WTC11 (cell line): ENCODE measurements at regions not wholly inside any gene's neighbourhood (a gene's known extent, or its start where the extent isn't known, plus 50 kb on each side); places are given as distances from the start of the nearest gene placed in this dataset.

Experiments
- ATAC-seq: fragments of 200-7000 bp; cut with Tn5 transposase; 2 replicates; pipeline ENCODE4 v1.10.0; 2021; ENCODE audit warnings: mild to moderate bottlenecking, moderate library complexity
- CTCF ChIA-PET: fragments of 300-600 bp; sonication (Branson Sonifier 250); formaldehyde crosslinking; loops from one replicate; lab custom pipeline; 2021; ENCODE audit warnings: antibody characterized with exemption; lab: Charles Lee
- POLR2A ChIA-PET: fragments of 350-600 bp; sonication (Branson Sonifier 250); formaldehyde crosslinking; loops from one replicate; lab custom pipeline; 2021; ENCODE audit warnings: antibody characterized with exemption; lab: Charles Lee
- DNase-seq: peaks from one replicate; pipeline ENCODE4 v3.0.0; 2021; ENCODE audit warnings: low spot score
- H3K27ac Mint-ChIP-seq: 2 replicates; pipeline ENCODE4 v1.8.0; 2021; ENCODE audit warnings: mixed read lengths
- H3K27me3 Mint-ChIP-seq: 2 replicates; pipeline ENCODE4 v1.8.0; 2021; ENCODE audit warnings: low read depth, mild to moderate bottlenecking, moderate library complexity, mixed read lengths
- H3K36me3 Mint-ChIP-seq: 2 replicates; pipeline ENCODE4 v1.8.0; 2021; ENCODE audit warnings: mixed read lengths
- H3K4me1 Mint-ChIP-seq: 2 replicates; pipeline ENCODE4 v1.8.0; 2022; ENCODE audit warnings: mixed read lengths
- H3K4me3 Mint-ChIP-seq: 2 replicates; pipeline ENCODE4 v1.8.0; 2021; ENCODE audit warnings: mild to moderate bottlenecking, moderate library complexity, mixed read lengths
- H3K9me3 Mint-ChIP-seq: 2 replicates; pipeline ENCODE4 v1.8.0; 2021; ENCODE audit warnings: mixed read lengths
- ATF1 ChIP-seq: sonication (generic); formaldehyde crosslinking; IDR thresholded peaks from 2 replicates; pipeline ENCODE4 v1.8.1; 2023; ENCODE audit warnings: mild to moderate bottlenecking, moderate library complexity, missing genetic modification reagents
- ELF4 ChIP-seq: sonication (generic); formaldehyde crosslinking; IDR thresholded peaks from 2 replicates; pipeline ENCODE4 v1.8.1; 2022; ENCODE audit warnings: low read depth, mild to moderate bottlenecking, moderate library complexity, missing genetic modification reagents
- ESRRA ChIP-seq: sonication (generic); formaldehyde crosslinking; IDR thresholded peaks from 2 replicates; pipeline ENCODE4 v1.8.1; 2022; ENCODE audit warnings: mild to moderate bottlenecking, missing genetic modification reagents, borderline replicate concordance
- FOXK1 ChIP-seq: sonication (generic); formaldehyde crosslinking; IDR thresholded peaks from 2 replicates; pipeline ENCODE4 v1.8.0; 2022; ENCODE audit warnings: mild to moderate bottlenecking, moderate library complexity, missing genetic modification reagents
- GABPB1 ChIP-seq: sonication (generic); formaldehyde crosslinking; IDR thresholded peaks from 2 replicates; pipeline ENCODE4 v1.8.1; 2023; ENCODE audit warnings: mild to moderate bottlenecking, missing genetic modification reagents
- GTF2I ChIP-seq: fragments of 250-450 bp; sonication (Bioruptor Pico); conservative IDR thresholded peaks from 2 replicates; pipeline ENCODE4 v1.4.0; 2021; ENCODE audit warnings: mild to moderate bottlenecking
- JAZF1 ChIP-seq: fragments of 250-450 bp; sonication (Bioruptor Pico); IDR thresholded peaks from 2 replicates; pipeline ENCODE4 v1.9.0; 2021; ENCODE audit warnings: moderate library complexity, mild to moderate bottlenecking, inconsistent platforms
- JUN ChIP-seq: sonication (generic); formaldehyde crosslinking; IDR thresholded peaks from 2 replicates; pipeline ENCODE4 v1.8.0; 2023; ENCODE audit warnings: mild to moderate bottlenecking, missing genetic modification reagents
- NR1H2 ChIP-seq: sonication (generic); formaldehyde crosslinking; IDR thresholded peaks from 2 replicates; pipeline ENCODE4 v1.9.0; 2021; ENCODE audit warnings: mild to moderate bottlenecking, moderate library complexity, missing genetic modification reagents
- NR3C1 ChIP-seq: sonication (generic); formaldehyde crosslinking; conservative IDR thresholded peaks from 2 replicates; pipeline ENCODE4 v1.8.1; 2023; ENCODE audit warnings: low read depth, mild to moderate bottlenecking, missing genetic modification reagents
- SOX15 ChIP-seq: fragments of 250-450 bp; sonication (Bioruptor Pico); IDR thresholded peaks from 2 replicates; pipeline ENCODE4 v1.9.0; 2021; ENCODE audit warnings: mild to moderate bottlenecking
- TEAD1 ChIP-seq: sonication (generic); formaldehyde crosslinking; IDR thresholded peaks from 2 replicates; pipeline ENCODE4 v1.8.0; 2022; ENCODE audit warnings: mild to moderate bottlenecking, missing genetic modification reagents
- TP53 ChIP-seq: sonication (generic); formaldehyde crosslinking; IDR thresholded peaks from 2 replicates; pipeline ENCODE4 v1.8.1; 2023; ENCODE audit warnings: mild to moderate bottlenecking, missing genetic modification reagents
- ZNF416 ChIP-seq: fragments of 250-450 bp; sonication (Bioruptor Pico); IDR thresholded peaks from 2 replicates; pipeline ENCODE4 v1.9.0; 2021; ENCODE audit warnings: mild to moderate bottlenecking, inconsistent platforms
- TF ChIP-seq, protein P1 (sequence below): sonication (generic); formaldehyde crosslinking; IDR thresholded peaks from 2 replicates; pipeline ENCODE4 v1.8.0; 2022; ENCODE audit warnings: mild to moderate bottlenecking, missing genetic modification reagents
- TF ChIP-seq, protein P2 (sequence below): sonication (generic); formaldehyde crosslinking; IDR thresholded peaks from 2 replicates; pipeline ENCODE4 v1.8.1; 2023; ENCODE audit warnings: mild to moderate bottlenecking, moderate library complexity, missing genetic modification reagents
- TF ChIP-seq, protein P3 (sequence below): sonication (generic); formaldehyde crosslinking; conservative IDR thresholded peaks from 2 replicates; pipeline ENCODE4 v1.8.1; 2022; ENCODE audit warnings: mild to moderate bottlenecking, missing genetic modification reagents
- TF ChIP-seq, protein P4 (sequence below): sonication (generic); formaldehyde crosslinking; IDR thresholded peaks from 2 replicates; pipeline ENCODE4 v1.8.0; 2022; ENCODE audit warnings: mild to moderate bottlenecking, missing genetic modification reagents
- TF ChIP-seq, protein P5 (sequence below): sonication (generic); formaldehyde crosslinking; IDR thresholded peaks from 2 replicates; pipeline ENCODE4 v1.8.0; 2023; ENCODE audit warnings: missing genetic modification reagents
- TF ChIP-seq, protein P6 (sequence below): sonication (generic); formaldehyde crosslinking; IDR thresholded peaks from 2 replicates; pipeline ENCODE4 v1.8.0; 2023; ENCODE audit warnings: mild to moderate bottlenecking, missing genetic modification reagents
- TF ChIP-seq, protein P7 (sequence below): sonication (generic); formaldehyde crosslinking; IDR thresholded peaks from 2 replicates; pipeline ENCODE4 v1.8.0; 2023; ENCODE audit warnings: missing genetic modification reagents, mild to moderate bottlenecking, borderline replicate concordance
- TF ChIP-seq, protein P8 (sequence below): sonication (generic); formaldehyde crosslinking; IDR thresholded peaks from 2 replicates; pipeline ENCODE4 v1.8.1; 2023; ENCODE audit warnings: mild to moderate bottlenecking, missing genetic modification reagents, moderate library complexity

DNA sequence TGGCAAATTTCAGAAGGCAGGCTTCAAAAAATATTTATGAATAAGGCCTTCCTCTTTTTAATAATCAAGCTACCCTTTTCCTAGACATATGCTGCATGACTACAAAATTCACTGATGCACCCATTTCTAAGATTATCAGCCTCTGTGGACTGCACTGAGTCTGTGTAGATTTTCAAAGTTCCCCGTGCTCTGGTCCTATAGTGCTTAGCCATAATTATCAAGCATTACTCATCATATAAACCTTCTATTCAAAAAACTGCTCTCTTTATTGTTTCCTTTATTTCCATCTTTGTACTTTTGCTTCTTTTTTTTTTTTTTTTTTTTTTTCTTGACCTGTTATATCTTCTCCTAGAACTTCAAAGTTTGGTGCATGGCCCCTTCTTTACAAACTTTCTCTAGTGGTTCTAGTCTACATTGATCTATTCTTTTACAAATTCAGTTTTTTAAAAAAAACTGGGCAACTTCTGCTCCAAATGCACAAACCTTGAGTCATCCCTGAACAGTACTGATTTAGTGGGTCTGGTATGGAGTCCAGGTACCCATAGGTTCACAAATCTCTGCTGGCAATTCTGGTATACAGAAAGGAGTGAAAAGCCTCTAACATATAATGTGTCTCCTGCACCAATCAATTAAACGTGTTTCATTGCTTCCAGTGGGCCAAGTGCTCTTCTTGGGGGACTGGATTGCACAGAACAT, 481.9 kb downstream of the NUP35 start:
- Mint-ChIP-seq H3K27me3 (no peaks in the 10 kb centered on the region), H3K36me3 (no peaks in the 10 kb centered on the region)
- POLR2A ChIA-PET: no interaction called here

DNA sequence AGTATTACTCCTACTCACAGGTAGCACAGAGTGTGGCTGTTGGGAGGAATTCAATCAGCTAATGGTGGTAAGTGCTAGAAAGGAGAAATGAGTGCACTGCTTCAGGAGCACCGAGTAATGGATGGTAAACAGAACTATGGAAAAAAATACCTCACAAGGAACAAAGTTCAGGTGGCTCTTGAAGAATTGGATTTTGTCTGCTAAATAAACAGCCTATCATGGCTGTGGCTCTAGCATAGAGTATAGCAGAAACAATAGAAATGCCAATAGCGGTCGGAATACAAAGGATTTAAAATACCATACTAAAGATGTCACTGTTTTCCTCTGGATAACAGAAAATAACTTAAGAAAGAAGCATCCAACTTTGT, 482.5 kb downstream of the NUP35 start:
- Mint-ChIP-seq H3K4me1 (peaks cover 43% of the 10 kb centered on the region), H3K4me3 (no peak overlapping the region), H3K27ac (no peak overlapping the region), H3K27me3 (no peaks in the 10 kb centered on the region), H3K9me3 (no peaks in the 10 kb centered on the region), H3K36me3 (no peaks in the 10 kb centered on the region)
- no peak for DNase-seq
- POLR2A ChIA-PET: no interaction called here
- CTCF ChIA-PET: no interaction called here
- ATAC-seq: no peak
- TF ChIP-seq, protein P1, sequence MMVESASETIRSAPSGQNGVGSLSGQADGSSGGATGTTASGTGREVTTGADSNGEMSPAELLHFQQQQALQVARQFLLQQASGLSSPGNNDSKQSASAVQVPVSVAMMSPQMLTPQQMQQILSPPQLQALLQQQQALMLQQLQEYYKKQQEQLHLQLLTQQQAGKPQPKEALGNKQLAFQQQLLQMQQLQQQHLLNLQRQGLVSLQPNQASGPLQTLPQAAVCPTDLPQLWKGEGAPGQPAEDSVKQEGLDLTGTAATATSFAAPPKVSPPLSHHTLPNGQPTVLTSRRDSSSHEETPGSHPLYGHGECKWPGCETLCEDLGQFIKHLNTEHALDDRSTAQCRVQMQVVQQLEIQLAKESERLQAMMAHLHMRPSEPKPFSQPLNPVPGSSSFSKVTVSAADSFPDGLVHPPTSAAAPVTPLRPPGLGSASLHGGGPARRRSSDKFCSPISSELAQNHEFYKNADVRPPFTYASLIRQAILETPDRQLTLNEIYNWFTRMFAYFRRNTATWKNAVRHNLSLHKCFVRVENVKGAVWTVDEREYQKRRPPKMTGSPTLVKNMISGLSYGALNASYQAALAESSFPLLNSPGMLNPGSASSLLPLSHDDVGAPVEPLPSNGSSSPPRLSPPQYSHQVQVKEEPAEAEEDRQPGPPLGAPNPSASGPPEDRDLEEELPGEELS (CRISPR knock-in tag): no peak
- TF ChIP-seq GTF2I (no peak), ZNF416 (CRISPR knock-in tag) (no peak), ELF4 (no peak)
- TF ChIP-seq, protein P2, sequence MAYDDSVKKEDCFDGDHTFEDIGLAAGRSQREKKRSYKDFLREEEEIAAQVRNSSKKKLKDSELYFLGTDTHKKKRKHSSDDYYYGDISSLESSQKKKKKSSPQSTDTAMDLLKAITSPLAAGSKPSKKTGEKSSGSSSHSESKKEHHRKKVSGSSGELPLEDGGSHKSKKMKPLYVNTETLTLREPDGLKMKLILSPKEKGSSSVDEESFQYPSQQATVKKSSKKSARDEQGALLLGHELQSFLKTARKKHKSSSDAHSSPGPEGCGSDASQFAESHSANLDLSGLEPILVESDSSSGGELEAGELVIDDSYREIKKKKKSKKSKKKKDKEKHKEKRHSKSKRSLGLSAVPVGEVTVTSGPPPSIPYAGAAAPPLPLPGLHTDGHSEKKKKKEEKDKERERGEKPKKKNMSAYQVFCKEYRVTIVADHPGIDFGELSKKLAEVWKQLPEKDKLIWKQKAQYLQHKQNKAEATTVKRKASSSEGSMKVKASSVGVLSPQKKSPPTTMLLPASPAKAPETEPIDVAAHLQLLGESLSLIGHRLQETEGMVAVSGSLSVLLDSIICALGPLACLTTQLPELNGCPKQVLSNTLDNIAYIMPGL (CRISPR knock-in tag): no peak

More for the DNA sequence above, 481.9 kb downstream of the NUP35 start:
- Mint-ChIP-seq H3K27ac (no peak overlapping the region), H3K4me1 (peaks cover 41% of the 10 kb centered on the region), H3K9me3 (no peaks in the 10 kb centered on the region), H3K4me3 (no peak overlapping the region)
- TF ChIP-seq GABPB1 (CRISPR knock-in tag) (no peak), TP53 (CRISPR knock-in tag) (no peak), FOXK1 (CRISPR knock-in tag) (no peak), ELF4 (no peak), JUN (CRISPR knock-in tag) (no peak), NR1H2 (CRISPR knock-in tag) (no peak), NR3C1 (CRISPR knock-in tag) (no peak), ESRRA (CRISPR knock-in tag) (no peak), ATF1 (CRISPR knock-in tag) (no peak), TEAD1 (CRISPR knock-in tag) (no peak), JAZF1 (CRISPR knock-in tag) (no peak), SOX15 (CRISPR knock-in tag) (no peak)
- TF ChIP-seq, protein P3, sequence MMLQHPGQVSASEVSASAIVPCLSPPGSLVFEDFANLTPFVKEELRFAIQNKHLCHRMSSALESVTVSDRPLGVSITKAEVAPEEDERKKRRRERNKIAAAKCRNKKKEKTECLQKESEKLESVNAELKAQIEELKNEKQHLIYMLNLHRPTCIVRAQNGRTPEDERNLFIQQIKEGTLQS (CRISPR knock-in tag): no peak
- TF ChIP-seq, protein P4, sequence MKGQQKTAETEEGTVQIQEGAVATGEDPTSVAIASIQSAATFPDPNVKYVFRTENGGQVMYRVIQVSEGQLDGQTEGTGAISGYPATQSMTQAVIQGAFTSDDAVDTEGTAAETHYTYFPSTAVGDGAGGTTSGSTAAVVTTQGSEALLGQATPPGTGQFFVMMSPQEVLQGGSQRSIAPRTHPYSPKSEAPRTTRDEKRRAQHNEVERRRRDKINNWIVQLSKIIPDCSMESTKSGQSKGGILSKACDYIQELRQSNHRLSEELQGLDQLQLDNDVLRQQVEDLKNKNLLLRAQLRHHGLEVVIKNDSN (CRISPR knock-in tag): no peak
- TF ChIP-seq, protein P5, sequence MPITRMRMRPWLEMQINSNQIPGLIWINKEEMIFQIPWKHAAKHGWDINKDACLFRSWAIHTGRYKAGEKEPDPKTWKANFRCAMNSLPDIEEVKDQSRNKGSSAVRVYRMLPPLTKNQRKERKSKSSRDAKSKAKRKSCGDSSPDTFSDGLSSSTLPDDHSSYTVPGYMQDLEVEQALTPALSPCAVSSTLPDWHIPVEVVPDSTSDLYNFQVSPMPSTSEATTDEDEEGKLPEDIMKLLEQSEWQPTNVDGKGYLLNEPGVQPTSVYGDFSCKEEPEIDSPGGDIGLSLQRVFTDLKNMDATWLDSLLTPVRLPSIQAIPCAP (CRISPR knock-in tag): no peak
- TF ChIP-seq, protein P6, sequence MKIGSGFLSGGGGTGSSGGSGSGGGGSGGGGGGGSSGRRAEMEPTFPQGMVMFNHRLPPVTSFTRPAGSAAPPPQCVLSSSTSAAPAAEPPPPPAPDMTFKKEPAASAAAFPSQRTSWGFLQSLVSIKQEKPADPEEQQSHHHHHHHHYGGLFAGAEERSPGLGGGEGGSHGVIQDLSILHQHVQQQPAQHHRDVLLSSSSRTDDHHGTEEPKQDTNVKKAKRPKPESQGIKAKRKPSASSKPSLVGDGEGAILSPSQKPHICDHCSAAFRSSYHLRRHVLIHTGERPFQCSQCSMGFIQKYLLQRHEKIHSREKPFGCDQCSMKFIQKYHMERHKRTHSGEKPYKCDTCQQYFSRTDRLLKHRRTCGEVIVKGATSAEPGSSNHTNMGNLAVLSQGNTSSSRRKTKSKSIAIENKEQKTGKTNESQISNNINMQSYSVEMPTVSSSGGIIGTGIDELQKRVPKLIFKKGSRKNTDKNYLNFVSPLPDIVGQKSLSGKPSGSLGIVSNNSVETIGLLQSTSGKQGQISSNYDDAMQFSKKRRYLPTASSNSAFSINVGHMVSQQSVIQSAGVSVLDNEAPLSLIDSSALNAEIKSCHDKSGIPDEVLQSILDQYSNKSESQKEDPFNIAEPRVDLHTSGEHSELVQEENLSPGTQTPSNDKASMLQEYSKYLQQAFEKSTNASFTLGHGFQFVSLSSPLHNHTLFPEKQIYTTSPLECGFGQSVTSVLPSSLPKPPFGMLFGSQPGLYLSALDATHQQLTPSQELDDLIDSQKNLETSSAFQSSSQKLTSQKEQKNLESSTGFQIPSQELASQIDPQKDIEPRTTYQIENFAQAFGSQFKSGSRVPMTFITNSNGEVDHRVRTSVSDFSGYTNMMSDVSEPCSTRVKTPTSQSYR (CRISPR knock-in tag): no peak
- TF ChIP-seq, protein P7, sequence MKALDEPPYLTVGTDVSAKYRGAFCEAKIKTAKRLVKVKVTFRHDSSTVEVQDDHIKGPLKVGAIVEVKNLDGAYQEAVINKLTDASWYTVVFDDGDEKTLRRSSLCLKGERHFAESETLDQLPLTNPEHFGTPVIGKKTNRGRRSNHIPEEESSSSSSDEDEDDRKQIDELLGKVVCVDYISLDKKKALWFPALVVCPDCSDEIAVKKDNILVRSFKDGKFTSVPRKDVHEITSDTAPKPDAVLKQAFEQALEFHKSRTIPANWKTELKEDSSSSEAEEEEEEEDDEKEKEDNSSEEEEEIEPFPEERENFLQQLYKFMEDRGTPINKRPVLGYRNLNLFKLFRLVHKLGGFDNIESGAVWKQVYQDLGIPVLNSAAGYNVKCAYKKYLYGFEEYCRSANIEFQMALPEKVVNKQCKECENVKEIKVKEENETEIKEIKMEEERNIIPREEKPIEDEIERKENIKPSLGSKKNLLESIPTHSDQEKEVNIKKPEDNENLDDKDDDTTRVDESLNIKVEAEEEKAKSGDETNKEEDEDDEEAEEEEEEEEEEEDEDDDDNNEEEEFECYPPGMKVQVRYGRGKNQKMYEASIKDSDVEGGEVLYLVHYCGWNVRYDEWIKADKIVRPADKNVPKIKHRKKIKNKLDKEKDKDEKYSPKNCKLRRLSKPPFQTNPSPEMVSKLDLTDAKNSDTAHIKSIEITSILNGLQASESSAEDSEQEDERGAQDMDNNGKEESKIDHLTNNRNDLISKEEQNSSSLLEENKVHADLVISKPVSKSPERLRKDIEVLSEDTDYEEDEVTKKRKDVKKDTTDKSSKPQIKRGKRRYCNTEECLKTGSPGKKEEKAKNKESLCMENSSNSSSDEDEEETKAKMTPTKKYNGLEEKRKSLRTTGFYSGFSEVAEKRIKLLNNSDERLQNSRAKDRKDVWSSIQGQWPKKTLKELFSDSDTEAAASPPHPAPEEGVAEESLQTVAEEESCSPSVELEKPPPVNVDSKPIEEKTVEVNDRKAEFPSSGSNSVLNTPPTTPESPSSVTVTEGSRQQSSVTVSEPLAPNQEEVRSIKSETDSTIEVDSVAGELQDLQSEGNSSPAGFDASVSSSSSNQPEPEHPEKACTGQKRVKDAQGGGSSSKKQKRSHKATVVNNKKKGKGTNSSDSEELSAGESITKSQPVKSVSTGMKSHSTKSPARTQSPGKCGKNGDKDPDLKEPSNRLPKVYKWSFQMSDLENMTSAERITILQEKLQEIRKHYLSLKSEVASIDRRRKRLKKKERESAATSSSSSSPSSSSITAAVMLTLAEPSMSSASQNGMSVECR (CRISPR knock-in tag): no peak
- TF ChIP-seq, protein P8, sequence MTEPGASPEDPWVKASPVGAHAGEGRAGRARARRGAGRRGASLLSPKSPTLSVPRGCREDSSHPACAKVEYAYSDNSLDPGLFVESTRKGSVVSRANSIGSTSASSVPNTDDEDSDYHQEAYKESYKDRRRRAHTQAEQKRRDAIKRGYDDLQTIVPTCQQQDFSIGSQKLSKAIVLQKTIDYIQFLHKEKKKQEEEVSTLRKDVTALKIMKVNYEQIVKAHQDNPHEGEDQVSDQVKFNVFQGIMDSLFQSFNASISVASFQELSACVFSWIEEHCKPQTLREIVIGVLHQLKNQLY (CRISPR knock-in tag): no peak
- DNase-seq (no peak), ATAC-seq (no peak)
- CTCF ChIA-PET: no interaction called here
